Forelimb muscle (tissue), 1 donor: ENCODE measurements at regions not wholly inside any gene's neighbourhood (a gene's known extent, or its start where the extent isn't known, plus 50 kb on each side); places are given as distances from the start of the nearest gene placed in this dataset.

Experiments used
- DNase-seq: peaks from one replicate; pipeline ENCODE4 v3.0.0-alpha.2; 2013; ENCODE audit warnings: low read depth

DNA sequence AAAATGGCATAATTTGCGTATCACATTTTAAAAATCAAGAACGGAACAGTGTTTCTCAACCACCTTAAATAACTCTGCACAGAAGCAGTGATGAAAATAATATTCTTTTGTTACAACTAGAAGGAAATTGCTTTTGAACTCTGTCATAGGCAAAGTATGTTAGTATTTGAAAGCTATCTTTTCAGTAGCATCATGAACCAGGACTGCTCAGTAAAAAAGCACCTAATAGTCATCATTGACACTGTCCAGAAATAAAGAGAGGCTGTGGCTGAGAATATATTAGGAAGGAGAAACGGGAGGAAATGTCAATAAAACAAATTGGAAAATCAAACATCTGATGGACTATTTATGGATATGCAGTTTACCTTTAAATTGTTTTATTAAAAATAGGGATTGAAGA is 237.2 kb upstream of the AKR1E2 start:
- no peak for DNase-seq

DNA sequence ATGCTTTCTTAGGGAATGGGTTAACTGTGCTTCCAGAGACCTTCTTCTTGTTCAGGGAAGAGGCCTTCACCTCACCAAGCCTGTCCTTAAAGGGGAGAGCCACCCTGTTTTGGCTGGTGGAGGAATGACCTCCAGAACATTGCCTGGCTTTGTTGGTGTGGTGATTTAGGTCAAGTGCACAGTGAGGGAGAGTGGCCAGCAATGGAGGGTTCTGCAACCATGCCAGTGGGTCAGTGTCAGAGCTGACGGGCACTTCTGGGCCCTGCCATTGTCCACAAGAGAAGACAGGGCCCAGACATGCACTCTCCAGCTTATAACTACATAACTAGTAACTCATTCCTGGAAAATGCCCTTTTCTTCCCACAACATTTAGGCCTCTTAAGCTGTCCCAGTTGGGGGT is 238.5 kb upstream of the AKR1E2 start:
- no peak for DNase-seq

DNA sequence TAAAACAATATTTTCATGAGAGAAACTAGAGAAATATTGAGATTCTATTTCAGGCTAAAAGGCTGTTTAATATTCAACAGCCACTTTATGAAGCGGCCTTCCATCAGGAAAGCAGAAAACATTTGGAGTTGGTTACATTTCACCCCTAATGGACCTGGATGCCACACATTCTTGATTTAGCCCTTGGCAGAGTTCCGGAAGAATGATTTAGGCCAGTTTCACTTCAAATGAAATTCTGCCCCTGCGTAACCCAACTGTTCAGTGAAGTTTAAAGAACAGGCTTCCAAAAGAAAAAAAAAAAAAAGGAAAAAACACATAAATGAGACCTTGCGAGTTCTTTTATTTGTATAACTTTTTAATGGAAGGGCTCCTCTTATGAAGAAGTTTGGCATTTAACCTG is 239.2 kb upstream of the AKR1E2 start:
- no peak for DNase-seq

DNA sequence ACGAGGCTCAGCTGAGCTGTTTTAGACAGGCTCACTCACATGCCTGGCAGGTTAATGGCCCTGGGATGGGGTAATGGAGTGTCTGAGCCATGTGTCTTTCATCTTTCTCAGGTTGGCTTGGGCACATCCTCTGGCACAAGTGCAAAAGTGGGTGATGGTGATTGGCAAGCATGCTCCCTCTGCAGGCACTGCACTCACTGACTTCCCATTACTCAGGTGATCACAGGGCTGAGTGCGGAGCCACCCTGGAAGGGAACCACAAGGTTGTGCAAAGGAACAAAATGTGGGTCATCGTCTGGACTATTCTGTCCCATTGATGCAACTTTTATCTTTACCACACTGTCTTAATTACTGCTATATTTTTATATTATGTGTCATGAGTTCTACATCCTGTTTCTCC is 244.1 kb upstream of the AKR1E2 start:
- no peak for DNase-seq

DNA sequence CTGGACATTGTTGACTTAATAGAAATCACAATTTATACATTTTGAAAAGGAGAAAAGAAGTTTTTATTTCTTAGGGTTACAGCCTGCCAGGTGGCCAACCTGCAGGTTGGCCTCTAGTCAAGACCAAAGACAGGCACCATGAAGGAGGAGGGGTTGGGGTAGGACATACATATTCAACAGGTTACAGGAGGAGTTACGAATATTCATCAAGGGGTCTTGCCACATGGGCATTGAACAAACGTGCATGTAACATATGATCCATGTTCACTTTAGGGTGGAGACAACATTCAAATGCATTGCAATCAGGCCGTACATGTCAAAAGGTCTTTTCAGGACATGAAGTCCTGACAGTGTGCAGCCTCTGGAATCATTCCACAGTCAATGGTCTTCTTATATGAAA is 246.2 kb upstream of the AKR1E2 start:
- no peak for DNase-seq

DNA sequence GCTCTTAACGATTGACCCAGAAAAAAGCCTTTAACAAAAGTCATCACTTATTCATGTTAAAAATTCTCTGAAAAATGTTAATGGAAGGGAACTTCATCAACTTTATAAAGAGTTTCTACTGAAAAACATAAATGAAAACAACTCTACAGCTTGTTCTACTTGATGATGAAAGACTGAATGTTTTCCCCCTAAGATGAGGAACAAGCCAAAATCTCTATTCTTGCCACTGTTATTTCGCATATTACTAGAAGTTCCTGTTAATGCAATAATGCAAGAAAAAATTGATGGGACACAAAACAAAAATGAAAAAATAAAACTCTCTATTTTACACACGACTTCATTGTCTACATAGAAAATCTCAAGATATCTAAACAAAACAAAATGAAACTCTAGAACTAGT is 249.8 kb upstream of the AKR1E2 start:
- no peak for DNase-seq

DNA sequence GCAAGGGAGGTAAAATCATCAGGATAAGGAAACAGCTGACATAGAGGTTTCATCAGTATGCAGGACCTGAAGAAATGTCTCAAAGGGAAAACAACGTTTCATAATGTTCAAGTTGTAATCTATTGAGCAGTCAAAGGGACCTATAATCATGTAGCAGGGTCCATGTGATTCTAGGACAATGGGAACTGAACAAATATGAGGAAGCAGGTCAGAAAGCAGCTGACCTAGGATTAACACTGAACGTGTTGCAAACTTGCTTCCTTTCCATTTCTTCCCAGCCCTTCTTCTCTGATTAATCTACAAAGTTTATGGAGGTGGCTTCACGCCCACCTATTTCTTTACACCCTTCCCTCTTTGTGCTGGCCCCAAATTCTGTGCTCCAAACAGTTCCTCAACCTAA is 256.9 kb upstream of the AKR1E2 start:
- no peak for DNase-seq

DNA sequence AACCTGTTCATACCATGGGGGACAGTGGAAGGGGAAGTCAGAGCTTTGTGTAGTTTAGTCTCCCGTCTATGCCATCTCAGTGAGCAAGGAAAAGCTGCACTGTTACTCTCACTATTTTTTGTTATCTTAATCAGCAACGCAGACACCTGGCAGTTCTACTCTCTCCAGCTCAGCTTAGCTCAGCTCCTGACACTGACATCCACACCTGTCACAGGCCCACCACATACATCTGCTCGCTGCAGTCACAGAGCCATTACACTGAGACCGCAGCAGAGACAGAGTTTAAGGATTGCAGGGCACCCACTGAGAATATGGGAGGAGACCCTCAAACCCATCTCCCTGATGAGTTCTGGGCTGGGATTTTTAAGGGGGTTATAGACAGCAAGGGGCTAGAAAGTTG is 257.3 kb upstream of the AKR1E2 start:
- DNase-seq: no peak

DNA sequence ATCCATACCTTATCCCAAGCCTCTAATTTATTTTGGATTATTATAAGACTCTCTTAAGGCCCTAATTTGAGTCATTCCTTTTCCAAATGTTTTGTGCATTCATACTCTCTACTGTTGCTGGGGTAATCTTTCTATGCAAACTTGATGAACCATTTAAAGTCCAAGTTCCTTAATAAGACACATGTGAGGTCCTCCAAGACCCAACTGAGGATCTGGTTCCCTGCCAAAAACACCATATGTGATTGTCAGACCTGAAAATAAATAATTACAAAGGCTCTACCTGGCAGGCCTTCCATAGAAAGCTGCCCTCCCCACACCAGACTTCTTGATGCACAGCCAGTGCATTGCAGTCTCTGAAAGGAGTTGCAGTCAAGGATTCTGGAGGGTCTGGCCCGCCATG is 257.9 kb upstream of the AKR1E2 start:
- DNase-seq: no peak

DNA sequence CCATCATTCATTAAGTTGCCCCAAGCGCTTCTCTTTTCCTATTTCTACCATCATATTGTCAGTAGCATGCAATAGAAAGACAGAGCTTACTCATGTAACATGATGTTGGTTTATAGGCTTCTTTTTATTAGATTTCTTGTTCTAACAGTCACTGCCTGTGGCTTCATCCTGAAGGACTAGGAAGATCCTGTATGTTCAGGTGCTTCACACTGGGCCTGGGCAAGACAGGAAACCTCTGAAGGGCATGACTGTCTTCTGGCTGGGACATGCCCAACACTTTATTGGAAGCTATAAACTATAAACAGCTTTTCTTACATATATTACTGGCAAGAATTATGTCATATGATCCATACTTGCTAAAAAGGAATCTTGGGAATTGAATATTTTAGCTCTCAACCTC is 258.4 kb upstream of the AKR1E2 start:
- DNase-seq: no peak

DNA sequence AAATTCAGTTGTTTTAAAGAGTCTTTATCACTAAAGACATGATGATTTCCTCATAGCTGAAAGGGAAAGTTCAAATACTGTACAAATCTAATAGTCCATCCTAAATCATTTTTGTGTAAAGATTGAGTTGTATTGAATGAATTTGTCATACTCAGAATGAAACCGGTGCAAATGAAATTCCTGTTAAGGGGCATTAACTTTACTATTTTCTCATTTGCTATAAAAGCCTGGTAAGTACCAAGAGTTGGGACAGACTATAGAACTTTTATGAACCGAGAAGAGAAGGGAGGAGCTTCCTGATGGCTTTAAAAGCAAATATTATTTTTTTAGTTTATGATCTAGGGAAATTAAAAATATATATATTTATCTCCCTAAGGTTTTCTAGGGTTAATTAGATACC is 260.0 kb upstream of the AKR1E2 start:
- no peak for DNase-seq

DNA sequence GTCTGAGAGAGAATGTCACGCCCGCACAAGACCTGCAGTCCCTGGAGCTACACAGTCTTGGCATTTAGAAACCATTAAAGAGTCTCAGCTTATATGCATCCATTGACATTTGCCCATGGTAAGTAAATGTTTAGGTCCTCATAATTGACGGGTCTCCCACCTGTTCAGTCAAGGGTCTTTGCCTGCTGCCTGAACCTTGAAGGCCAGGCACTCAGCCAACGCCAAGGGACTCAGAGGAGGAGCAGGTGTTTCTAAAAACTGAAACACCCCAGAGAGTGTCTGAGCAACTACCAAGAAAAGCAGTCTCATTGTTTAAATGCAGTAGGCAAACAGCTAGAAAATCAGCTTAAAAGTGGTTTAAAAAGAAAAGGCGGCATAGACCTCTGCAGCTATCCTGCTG is 264.7 kb upstream of the AKR1E2 start:
- no peak for DNase-seq

DNA sequence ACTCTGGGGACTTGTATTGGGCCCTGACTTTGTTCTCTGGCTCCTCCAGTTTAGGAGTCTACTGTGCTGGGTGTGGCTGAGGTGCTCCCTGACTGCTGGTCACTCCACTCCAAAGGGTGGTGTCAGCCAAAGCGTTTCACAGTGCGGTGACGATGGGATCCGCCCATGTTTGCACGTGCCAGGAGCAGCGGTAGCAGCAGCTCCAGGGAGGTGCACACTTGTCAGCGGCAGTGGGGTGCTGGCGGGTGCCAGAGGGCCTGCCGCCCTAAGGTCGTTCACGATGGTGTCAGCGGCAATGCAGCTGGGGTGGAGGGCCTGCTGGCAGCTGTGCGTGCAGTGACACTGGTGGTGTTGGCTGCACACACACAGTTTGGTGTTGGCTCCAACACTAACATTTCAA is 268.5 kb upstream of the AKR1E2 start:
- no peak for DNase-seq

DNA sequence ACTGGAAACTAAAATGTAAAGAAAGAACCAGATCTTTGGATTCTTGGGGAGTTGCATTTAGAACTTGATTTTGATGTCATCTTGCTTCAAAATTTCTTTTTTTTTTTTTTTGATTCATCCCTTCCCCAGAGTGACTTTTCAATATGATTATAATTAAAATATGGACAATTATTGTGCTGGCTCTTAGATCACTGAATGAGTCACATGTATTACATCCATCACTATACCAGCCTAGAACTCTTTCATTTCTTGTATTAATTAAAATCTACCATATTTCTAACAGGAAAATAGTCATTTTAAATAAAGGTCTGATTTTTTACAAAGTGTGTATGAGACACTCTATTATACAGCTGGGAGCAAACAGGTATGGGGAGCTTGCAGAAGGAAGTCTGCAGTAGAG is 269.5 kb upstream of the AKR1E2 start:
- no peak for DNase-seq

DNA sequence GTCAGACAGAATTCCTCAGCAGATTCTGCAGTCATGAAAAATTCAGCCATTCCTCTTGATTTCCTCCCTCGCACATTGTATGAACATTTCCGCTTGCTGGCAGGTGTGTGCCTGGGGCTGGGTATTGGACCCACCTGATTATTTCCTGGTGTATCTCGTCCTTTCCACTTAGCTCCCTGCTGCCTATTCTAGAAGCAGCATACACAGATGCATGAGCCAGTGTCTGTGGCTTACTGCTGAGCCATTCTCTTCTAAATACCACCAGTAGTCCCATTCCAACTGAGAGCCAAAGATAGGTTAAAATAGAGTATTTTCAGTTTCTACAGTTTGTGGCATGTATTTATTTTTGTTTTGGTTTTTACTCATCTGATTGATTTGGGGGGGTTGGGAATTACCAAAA is 270.1 kb upstream of the AKR1E2 start:
- no peak for DNase-seq

DNA sequence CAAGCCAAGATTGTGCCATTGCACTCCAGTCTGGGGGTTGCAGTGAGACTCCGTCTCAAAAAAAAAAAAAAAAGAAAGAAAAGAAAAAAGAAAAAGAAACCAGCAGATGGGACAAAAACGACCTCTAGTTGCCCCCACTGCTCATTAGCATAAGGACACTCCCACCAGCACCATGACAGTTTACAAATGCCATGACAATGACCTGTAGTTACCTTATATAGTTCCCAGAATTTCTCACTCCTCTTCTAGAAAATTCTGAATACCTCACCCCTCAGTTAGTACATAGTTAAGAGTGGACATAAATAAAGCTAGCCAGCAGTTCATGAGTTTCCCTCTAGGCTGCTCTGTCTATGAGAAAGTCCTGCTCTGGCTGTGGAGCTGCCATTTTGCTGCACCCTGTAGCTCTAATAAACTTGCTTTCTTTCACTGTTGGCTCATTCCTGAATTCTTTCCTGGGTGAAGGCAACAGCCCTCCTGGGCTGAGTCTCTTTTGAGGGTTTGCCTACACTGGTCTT is 276.8 kb upstream of the AKR1E2 start:
- DNase-seq: no peak

DNA sequence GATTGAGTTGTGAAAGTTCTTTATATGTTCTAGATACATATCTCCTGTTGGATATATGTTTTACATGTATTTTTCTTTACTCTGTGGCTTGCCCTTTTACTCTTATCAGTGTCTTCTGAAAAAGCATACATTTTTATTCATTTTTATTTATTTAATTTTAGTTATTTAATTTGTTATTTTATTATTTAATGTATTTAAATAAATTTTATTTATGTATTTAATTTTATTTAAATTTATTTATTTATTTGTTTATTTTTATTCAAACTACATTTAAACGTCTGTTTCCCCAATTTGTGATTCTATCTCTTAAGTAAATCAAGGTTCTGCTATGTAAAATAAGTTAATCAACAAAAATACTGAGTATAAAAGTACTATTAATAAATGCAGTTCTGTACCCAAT is 279.1 kb upstream of the AKR1E2 start:
- no peak for DNase-seq

DNA sequence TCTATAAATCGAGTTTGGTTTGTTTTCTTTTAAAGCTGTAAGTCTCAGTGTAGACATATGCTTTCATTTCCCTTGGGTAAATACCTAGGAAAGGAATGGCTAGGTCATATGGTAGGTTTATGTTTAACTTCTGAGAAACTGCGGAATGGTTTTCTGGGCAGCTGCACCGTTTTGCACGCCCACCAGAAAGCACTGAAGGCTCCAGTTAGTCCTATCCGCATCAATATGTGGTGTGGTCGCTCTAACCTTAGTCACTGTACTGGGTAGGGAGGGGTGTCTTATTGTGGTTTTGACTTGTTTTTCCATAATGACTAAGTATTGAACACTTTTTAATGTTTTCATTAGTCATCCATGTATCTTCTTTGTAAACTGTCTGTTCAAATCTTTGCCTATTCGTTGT is 279.5 kb upstream of the AKR1E2 start:
- no peak for DNase-seq

DNA sequence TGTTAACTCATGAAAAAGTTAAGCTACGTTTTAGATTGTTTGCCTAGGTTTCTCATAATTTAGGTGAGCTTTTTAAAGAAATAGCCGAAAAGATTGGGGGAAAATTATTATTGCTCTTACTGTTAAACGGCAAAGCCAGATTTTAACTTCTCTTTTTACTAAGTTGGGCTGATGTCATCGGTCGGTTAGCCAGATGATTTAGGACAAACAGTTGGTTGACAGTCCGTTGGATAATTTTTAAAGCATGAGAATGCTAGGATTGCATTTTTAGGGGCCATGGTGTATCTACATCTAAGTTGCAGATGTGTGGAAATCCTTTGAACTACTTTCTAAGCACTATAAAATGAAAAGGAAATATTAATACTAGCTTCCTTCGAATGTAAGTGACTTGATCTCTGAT is 280.9 kb upstream of the AKR1E2 start:
- no peak for DNase-seq

DNA sequence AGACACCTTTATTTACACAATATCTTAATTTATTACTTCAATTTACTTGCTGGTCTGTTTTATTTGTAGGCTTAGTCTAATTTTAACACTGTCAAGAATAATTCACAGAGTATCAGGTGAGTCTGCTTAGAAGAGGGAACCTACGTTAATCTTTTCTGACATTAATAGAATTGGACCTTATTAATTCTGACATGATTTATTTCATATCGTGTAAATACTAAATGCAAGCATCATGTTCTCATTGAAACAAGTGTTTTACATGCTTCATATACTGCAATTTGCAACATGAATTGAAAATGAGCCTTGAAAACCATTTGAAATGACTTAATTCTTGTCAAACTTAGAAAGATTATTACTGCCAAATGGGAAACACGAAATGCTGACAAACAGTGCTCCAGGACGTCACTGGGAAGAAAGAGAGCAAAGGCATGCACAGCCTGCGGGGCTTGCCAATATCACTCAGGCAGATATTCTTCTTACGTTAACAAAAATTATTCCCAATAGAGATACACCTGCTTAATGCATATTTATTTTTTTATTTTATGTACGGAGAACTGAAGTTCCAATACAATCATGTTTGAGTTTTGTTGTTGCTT is 282.0 kb upstream of the AKR1E2 start:
- no peak for DNase-seq

DNA sequence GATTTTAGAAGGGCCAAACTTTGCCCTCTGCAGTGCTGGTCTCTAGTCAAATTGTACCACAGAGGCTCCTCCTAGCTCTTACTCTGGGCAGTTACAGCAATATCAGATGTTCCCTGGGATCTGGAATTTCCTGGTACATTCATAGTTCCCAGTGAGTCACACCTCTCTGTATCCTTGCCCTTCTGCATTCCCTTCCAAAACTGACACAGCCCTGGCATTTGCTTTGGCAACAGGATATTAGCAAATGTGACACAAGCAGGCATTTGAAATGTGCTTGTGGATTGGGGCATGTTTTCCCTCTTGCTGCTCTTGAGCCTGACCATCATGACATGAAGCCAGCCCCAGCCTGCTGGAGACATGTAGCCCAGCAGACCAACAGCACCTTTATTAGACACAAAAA is 284.7 kb upstream of the AKR1E2 start:
- DNase-seq: no peak

DNA sequence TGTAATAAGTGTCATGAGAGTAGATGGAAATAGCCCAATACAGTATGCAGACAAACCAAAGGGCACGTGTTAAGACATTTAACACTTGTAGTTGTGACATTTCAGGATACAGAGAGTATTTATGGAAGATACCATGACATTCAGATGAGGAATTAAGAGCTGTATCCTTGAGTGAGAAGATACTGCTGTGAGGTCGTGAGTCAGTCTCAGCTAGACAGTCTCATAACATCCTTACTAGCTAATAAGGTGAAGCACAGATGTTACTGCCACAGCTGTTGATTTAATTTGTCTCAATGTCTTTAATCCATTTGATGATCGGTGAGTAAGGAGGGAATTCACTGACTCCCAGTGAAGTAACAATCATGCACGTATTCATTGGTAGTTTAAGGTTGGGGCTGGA is 288.0 kb upstream of the AKR1E2 start:
- DNase-seq: no peak

DNA sequence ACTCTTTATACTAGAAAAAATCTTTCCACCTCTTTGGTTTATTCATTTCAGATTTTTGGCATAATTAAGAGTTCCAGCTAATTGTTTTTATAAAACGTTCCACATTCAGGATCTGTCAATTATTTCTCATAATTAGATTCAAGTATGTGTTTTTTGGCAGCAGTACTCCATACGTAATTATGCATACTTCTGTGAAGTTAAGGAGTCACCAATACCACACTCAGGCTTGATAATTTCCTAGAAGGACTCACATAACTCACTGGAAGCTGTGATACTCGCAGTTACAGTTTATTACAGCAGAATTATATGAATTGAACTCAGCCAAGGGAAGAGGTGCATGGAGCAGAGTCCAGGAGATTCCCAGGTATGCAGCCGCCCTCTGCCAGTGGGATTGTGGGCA is 290.5 kb upstream of the AKR1E2 start:
- no peak for DNase-seq

DNA sequence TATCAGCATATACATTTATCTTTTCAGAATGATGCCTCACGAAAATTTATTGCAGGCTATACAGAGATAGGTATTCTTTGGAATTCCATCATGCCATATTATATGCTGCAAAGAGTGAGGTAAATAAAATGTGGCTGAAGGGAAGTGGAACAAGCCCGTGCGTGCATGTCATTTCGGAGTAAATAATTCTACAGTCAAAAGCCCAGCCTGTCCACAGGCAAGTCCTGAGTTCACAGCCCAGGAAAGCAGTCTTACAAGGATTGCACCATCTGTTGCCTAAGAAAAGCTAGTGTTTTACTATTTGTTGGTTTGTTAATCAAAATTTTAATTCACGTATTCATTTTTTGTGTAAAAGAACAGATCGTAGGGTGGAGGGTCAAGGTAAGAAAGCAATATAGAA is 292.4 kb upstream of the AKR1E2 start:
- DNase-seq: no peak

DNA sequence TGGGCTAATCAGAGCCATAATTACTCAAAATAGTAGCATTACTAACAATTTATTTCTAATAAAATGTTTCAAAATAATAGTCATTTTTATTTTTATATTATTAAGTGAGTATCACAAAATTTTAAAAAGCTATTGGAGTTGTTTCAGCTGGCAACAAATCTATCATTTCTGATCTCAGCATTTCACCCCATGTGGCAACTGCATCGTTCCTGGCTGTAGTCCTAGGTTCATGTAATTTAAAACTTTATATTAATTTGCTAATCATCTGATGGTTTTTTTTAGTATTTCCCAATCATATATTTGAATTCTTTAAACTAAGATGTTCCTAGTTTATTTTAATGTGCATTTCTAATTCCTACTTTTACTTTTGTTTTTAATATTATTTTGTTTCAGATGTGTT is 293.0 kb upstream of the AKR1E2 start:
- no peak for DNase-seq
